HCT116 (cell line): ENCODE measurements at regions not wholly inside any gene's neighbourhood (a gene's known extent, or its start where the extent isn't known, plus 50 kb on each side); places are given as distances from the start of the nearest gene placed in this dataset.

ENCODE experiments used
- ATAC-seq: fragments of 200-7000 bp; cut with Tn5 transposase; 2 replicates; pipeline ENCODE4 v1.9.1; 2020; ENCODE audit warnings: mild to moderate bottlenecking, moderate library complexity
- BruUV-seq: library from RNA; stranded (reverse); fragments of 400-500 nt; replicated peaks from 2 replicates; lab custom pipeline; 2021; lab: Mats Ljungman, UMichigan
- CTCF ChIA-PET: fragments of 300-600 bp; sonication (Branson Sonifier 250); formaldehyde crosslinking; loops from one replicate; lab custom pipeline; 2021; ENCODE audit warnings: antibody characterized with exemption; lab: Charles Lee
- POLR2A ChIA-PET: fragments of 300-600, 350-600 bp; sonication (Branson Sonifier 250); formaldehyde crosslinking; loops from one replicate; lab custom pipeline; 2021; ENCODE audit warnings: antibody characterized with exemption; lab: Charles Lee
- RAD21 ChIA-PET, 2 experiments: fragments of 300-600 bp; sonication (Branson Sonifier 250); formaldehyde crosslinking; loops; one replicate each; lab custom pipeline; 2023; ENCODE audit warnings: low total read pairs in 2 of 2; ENCODE audit not compliant: uncharacterized antibody in 2 of 2, unreplicated experiment in 2 of 2, low non-redundant PET in 1 of 2; lab: Charles Lee
- DNase-seq: peaks from one replicate; pipeline ENCODE4 v3.0.0-alpha.2; 2010; ENCODE audit warnings: low read depth, low spot score
- H2AFZ ChIP-seq: fragments of 200-600 bp; shearing (Covaris generic), sonication (generic); 2 replicates; pipeline ENCODE4 v1.6.1; 2017; ENCODE audit warnings: low read depth, mixed run types, mixed read lengths, antibody characterized with exemption, low read length; ENCODE audit not compliant: poor library complexity, severe bottlenecking
- H3K27ac ChIP-seq: 2 replicates; pipeline ENCODE4 v1.5.1; 2012; ENCODE audit warnings: low read depth, low read length
- H3K27me3 ChIP-seq: fragments of 200-600 bp; sonication (generic); 2 replicates; pipeline ENCODE4 v1.6.1; 2016; ENCODE audit warnings: mixed run types, low read length, mixed read lengths; ENCODE audit not compliant: insufficient read depth
- H3K36me3 ChIP-seq, 2 experiments: fragments of 200-500 bp in 1 of 2; fragments of 200-600 bp in 1 of 2; sonication (Bioruptor generic) in 1 of 2; sonication (generic) in 1 of 2; 2 replicates each; pipeline versions ENCODE4 v1.5.1 to v1.6.1; 2014 to 2016; ENCODE audit warnings: low read length in 2 of 2, inconsistent platforms in 1 of 2, mixed read lengths in 1 of 2, mixed run types in 1 of 2; ENCODE audit not compliant: insufficient read depth in 2 of 2, control insufficient read depth in 1 of 2
- H3K4me1 ChIP-seq, 2 experiments: fragments of 200-600 bp in 1 of 2; sonication (generic) in 1 of 2; 2 replicates each; pipeline versions ENCODE4 v1.5.1 to v1.6.1; 2012 to 2017; ENCODE audit warnings: low read length in 2 of 2, inconsistent platforms in 1 of 2, mild to moderate bottlenecking in 1 of 2, mixed read lengths in 1 of 2, mixed run types in 1 of 2, moderate library complexity in 1 of 2; ENCODE audit not compliant: insufficient read depth in 2 of 2, control insufficient read depth in 1 of 2
- H3K4me2 ChIP-seq: fragments of 200-600 bp; sonication (generic); 2 replicates; pipeline ENCODE4 v1.6.1; 2017; ENCODE audit warnings: mixed run types, low read length, mixed read lengths
- H3K4me3 ChIP-seq, 2 experiments: fragments of 200-600 bp in 1 of 2; sonication (generic) in 1 of 2; replicated peaks in 1 of 2; 2 replicates each; pipeline ENCODE4 v1.5.1; 2011 to 2016; ENCODE audit warnings: low read length in 2 of 2, control low read depth in 1 of 2, low read depth in 1 of 2, mild to moderate bottlenecking in 1 of 2, mixed read lengths in 1 of 2, mixed run types in 1 of 2
- H3K79me2 ChIP-seq: fragments of 200-600 bp; sonication (generic); 2 replicates; pipeline ENCODE4 v1.6.1; 2017; ENCODE audit warnings: mild to moderate bottlenecking, mixed run types, low read length, moderate library complexity, mixed read lengths; ENCODE audit not compliant: insufficient read depth
- H3K9ac ChIP-seq: fragments of 200-600 bp; sonication (generic); 2 replicates; pipeline ENCODE4 v1.6.1; 2016; ENCODE audit warnings: low read length, mixed read lengths
- H3K9me2 ChIP-seq: fragments of 200-600 bp; sonication (generic), shearing (Covaris generic); 2 replicates; pipeline ENCODE4 v1.6.1; 2017; ENCODE audit warnings: mixed run types, mild to moderate bottlenecking, moderate library complexity; ENCODE audit not compliant: insufficient read depth
- H3K9me3 ChIP-seq, 2 experiments: fragments of 200-500 bp in 1 of 2; fragments of 200-600 bp in 1 of 2; sonication (Bioruptor generic) in 1 of 2; sonication (generic) in 1 of 2; 2 replicates each; pipeline ENCODE4 v1.6.1; 2014 to 2017; ENCODE audit warnings: low read length in 2 of 2, mixed read lengths in 2 of 2, inconsistent platforms in 1 of 2, low read depth in 1 of 2, mild to moderate bottlenecking in 1 of 2, mixed run types in 1 of 2, moderate library complexity in 1 of 2; ENCODE audit not compliant: control insufficient read depth in 1 of 2, insufficient read depth in 1 of 2
- H4K20me1 ChIP-seq: fragments of 200-600 bp; sonication (generic), shearing (Covaris generic); 2 replicates; pipeline ENCODE4 v1.6.1; 2017; ENCODE audit warnings: mixed run types, mild to moderate bottlenecking, moderate library complexity; ENCODE audit not compliant: insufficient read depth
- ELF1 ChIP-seq: IDR thresholded peaks from 2 replicates; pipeline ENCODE4 v1.6.1; 2012; ENCODE audit warnings: low read depth, borderline replicate concordance
- EZH2 ChIP-seq: fragments of 200-600 bp; sonication (generic); IDR thresholded peaks from 2 replicates; pipeline ENCODE4 v1.6.1; 2017; ENCODE audit warnings: antibody characterized with exemption, mixed run types
- FOSL1 ChIP-seq: IDR thresholded peaks from 2 replicates; pipeline ENCODE4 v1.6.1; 2012; ENCODE audit warnings: low read depth
- JUND ChIP-seq: IDR thresholded peaks from 2 replicates; pipeline ENCODE4 v1.6.1; 2012
- ZNF274 ChIP-seq: fragments of 200-500 bp; sonication (Bioruptor generic); IDR thresholded peaks from 2 replicates; pipeline ENCODE4 v1.6.1; 2014; ENCODE audit warnings: mild to moderate bottlenecking, low read depth, low read length, inconsistent platforms
- intact Hi-C: fragments of 100-400 bp; cut with micrococcal nuclease; formaldehyde crosslinking; loops from 2 replicates; pipeline ENCODE4 v1.10.0; 2022
- TF ChIP-seq, protein P1 (sequence below), 3 experiments: fragments of 200-600 bp in 1 of 3; sonication (generic) in 1 of 3; IDR thresholded peaks in 2 of 3; conservative IDR thresholded peaks in 1 of 3; 2 replicates each; pipeline ENCODE4 v1.5.1; 2012 to 2017; ENCODE audit warnings: low read depth in 2 of 3, low read length in 2 of 3, antibody characterized with exemption in 1 of 3, borderline replicate concordance in 1 of 3, control low read depth in 1 of 3, mild to moderate bottlenecking in 1 of 3, mixed read lengths in 1 of 3, mixed run types in 1 of 3, moderate library complexity in 1 of 3; ENCODE audit not compliant: insufficient read depth in 1 of 3

DNA sequence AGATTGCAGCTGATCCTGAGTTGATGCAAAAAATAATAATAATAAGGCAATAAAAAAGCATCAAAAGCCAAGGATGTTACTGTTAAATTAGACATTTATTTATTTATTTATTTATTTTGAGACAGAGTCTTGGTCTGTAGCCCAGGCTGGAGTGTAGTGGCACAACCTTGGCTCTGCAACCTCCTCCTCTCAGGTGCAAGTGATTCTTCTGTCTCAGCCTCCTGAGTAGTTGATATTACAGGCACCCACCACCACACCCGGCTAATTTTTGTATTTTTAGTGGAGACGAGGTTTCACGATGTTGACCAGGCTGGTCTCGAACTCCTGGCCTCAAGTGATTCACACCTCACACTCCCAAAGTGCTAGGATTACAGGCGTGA, 465.5 kb upstream of the NRP1 start (continued):
- TF ChIP-seq, protein P1, sequence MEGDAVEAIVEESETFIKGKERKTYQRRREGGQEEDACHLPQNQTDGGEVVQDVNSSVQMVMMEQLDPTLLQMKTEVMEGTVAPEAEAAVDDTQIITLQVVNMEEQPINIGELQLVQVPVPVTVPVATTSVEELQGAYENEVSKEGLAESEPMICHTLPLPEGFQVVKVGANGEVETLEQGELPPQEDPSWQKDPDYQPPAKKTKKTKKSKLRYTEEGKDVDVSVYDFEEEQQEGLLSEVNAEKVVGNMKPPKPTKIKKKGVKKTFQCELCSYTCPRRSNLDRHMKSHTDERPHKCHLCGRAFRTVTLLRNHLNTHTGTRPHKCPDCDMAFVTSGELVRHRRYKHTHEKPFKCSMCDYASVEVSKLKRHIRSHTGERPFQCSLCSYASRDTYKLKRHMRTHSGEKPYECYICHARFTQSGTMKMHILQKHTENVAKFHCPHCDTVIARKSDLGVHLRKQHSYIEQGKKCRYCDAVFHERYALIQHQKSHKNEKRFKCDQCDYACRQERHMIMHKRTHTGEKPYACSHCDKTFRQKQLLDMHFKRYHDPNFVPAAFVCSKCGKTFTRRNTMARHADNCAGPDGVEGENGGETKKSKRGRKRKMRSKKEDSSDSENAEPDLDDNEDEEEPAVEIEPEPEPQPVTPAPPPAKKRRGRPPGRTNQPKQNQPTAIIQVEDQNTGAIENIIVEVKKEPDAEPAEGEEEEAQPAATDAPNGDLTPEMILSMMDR (IDR thresholded peaks at IDR 0.05 in 2 of 3, conservative IDR thresholded peaks at IDR 0.05 in 1 of 3; ENCODE audit: borderline replicate concordance in 1 of 3, insufficient read depth in 1 of 3, low read depth in 2 of 3, low read length in 2 of 3): no peak
- TF ChIP-seq EZH2 (no peak), FOSL1 (no peak)

DNA sequence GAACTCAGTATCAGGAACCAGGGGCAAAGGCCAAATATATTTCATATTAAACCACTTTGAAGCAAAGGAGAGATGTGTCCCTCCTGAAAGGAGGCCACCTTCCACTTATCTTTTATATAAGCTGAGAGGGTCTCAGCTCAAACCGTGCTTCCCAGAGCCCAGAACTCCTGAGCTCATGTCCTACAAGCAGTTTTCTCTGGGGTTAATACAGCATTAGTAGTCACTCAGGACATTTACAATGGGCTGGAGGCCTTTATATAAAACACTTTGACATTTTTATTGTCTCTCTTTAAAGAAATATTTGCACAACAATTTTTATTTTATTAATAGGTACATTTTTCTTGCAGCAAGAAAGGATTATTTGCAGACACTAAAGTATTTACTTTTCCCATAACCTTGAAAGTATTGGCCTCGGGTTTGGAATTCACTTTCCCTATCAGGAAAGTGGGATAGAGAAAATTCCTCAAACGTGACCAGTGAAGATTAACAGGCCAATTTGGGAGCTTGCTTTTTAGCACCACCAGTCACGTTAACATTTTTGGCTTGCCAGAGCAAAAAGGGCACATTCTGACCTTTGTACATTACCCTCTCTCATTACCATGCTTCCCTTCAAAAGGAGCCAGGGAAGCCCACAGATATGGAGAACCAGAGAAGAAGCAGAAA, 464.9 kb upstream of the NRP1 start:
- TF ChIP-seq ZNF274 (no peak), JUND (no peak), ELF1 (no peak)
- ChIA-PET CTCF (no interaction called here), RAD21 (no interaction called here), POLR2A (no interaction called here)
- Histone ChIP-seq H3K4me1 (peaks cover 18 to 31% of the 10 kb centered on the region in 2 experiments), H3K27ac (no peak overlapping the region), H3K27me3 (no peaks in the 10 kb centered on the region), H3K9me3 (no peaks in the 10 kb centered on the region), H3K79me2 (no peaks in the 10 kb centered on the region), H3K4me2 (no peak overlapping the region), H3K9me2 (no peaks in the 10 kb centered on the region), H2AFZ (no peak overlapping the region), H4K20me1 (no peaks in the 10 kb centered on the region), H3K4me3 (no peak overlapping the region), H3K36me3 (no peaks in the 10 kb centered on the region), H3K9ac (no peak overlapping the region)
- intact Hi-C loops: no loop called here
- DNase-seq (no peak), ATAC-seq (no peak)
- no TSS peak for BruUV-seq
